C4-2B (cell line): ENCODE measurements at regions not wholly inside any gene's neighbourhood (a gene's known extent, or its start where the extent isn't known, plus 50 kb on each side); places are given as distances from the start of the nearest gene placed in this dataset.

Source experiments
- ZFX ChIP-seq: fragments of 450-650 bp; IDR thresholded peaks from 2 replicates; pipeline ENCODE4 v1.6.1; 2017
- TF ChIP-seq, protein P1 (sequence below): fragments of 450-650 bp; conservative IDR thresholded peaks from 2 replicates; pipeline ENCODE4 v1.5.1; 2017; ENCODE audit warnings: mild to moderate bottlenecking

DNA sequence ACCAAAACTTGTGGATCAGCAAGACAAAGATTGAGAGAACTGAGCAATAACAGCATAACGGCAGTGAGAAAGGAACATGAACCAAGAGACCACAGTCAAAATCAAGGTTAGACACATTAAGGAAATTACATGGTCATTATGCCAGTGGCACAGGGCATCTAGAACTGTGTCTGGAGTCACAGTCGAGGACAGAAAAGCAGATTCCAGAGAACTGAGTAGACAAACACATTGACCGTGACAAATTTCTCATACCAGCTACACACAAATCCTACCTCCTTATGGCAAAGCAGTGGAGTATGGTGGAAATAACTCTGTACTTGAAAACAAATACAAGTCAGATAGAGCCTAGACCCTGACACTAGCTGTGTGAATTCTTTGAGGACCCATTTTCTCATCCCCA lies 367.3 kb downstream of the DUSP6 start:
- TF ChIP-seq, protein P1, sequence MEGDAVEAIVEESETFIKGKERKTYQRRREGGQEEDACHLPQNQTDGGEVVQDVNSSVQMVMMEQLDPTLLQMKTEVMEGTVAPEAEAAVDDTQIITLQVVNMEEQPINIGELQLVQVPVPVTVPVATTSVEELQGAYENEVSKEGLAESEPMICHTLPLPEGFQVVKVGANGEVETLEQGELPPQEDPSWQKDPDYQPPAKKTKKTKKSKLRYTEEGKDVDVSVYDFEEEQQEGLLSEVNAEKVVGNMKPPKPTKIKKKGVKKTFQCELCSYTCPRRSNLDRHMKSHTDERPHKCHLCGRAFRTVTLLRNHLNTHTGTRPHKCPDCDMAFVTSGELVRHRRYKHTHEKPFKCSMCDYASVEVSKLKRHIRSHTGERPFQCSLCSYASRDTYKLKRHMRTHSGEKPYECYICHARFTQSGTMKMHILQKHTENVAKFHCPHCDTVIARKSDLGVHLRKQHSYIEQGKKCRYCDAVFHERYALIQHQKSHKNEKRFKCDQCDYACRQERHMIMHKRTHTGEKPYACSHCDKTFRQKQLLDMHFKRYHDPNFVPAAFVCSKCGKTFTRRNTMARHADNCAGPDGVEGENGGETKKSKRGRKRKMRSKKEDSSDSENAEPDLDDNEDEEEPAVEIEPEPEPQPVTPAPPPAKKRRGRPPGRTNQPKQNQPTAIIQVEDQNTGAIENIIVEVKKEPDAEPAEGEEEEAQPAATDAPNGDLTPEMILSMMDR, result no peak
- no peak for TF ChIP-seq ZFX
